Vagina (tissue), 2 donors: ENCODE measurements at regions not wholly inside any gene's neighbourhood (a gene's known extent, or its start where the extent isn't known, plus 50 kb on each side); places are given as distances from the start of the nearest gene placed in this dataset.

Experiments used
- POLR2A ChIP-seq, 2 donors: fragments of 450-650 bp; IDR thresholded peaks; one replicate each; pipeline ENCODE4 v1.6.1; 2017; ENCODE audit warnings: antibody characterized with exemption in 2 of 2, mild to moderate bottlenecking in 2 of 2, moderate library complexity in 2 of 2
- TF ChIP-seq, protein P1 (sequence below), 3 experiments: fragments of 450-650 bp in 2 of 3; fragments of 200-600 bp in 1 of 3; sonication (generic) in 1 of 3; IDR thresholded peaks; one replicate each; pipeline ENCODE4 v1.5.1; 2017 to 2019; ENCODE audit warnings: antibody characterized with exemption in 3 of 3, mild to moderate bottlenecking in 2 of 3, moderate library complexity in 2 of 3

DNA sequence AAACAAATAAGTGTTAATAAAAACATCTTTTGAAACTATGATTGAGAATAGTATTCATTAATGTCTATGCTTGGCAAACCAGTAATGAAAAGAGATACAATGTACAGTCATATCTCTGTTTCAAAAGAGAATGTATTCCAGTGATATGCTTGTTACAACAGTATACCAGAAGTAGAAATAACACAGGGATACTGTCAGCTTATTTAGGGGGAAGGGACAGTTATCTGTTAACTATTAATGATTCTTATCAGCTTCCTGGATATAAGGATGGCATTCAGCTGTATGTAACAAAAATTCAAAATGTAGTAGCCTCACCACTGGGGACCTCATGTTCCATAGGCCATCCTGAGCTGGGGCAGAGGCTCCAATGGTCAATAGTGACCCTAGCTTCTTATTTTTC lies 103.8 kb upstream of the TBX18 start:
- TF ChIP-seq, protein P1, sequence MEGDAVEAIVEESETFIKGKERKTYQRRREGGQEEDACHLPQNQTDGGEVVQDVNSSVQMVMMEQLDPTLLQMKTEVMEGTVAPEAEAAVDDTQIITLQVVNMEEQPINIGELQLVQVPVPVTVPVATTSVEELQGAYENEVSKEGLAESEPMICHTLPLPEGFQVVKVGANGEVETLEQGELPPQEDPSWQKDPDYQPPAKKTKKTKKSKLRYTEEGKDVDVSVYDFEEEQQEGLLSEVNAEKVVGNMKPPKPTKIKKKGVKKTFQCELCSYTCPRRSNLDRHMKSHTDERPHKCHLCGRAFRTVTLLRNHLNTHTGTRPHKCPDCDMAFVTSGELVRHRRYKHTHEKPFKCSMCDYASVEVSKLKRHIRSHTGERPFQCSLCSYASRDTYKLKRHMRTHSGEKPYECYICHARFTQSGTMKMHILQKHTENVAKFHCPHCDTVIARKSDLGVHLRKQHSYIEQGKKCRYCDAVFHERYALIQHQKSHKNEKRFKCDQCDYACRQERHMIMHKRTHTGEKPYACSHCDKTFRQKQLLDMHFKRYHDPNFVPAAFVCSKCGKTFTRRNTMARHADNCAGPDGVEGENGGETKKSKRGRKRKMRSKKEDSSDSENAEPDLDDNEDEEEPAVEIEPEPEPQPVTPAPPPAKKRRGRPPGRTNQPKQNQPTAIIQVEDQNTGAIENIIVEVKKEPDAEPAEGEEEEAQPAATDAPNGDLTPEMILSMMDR (IDR thresholded peaks at IDR 0.05): no peak
- TF ChIP-seq POLR2A (IDR thresholded peaks at IDR 0.05): no peak
